NCI-H774 (cell line): ENCODE measurements at regions not wholly inside any gene's neighbourhood (a gene's known extent, or its start where the extent isn't known, plus 50 kb on each side); places are given as distances from the start of the nearest gene placed in this dataset.

ENCODE experiments used
- DNase-seq: peaks from one replicate; lab custom pipeline; 2025; lab: John Stamatoyannopoulos, UW

GRCh38 chr1:193593147-193593885 lies 406.9 kb upstream of the B3GALT2 start:
- no peak for DNase-seq

- no peak for DNase-seq
Measured at GRCh38 chr1:193592317-193592716, 405.9 kb upstream of the B3GALT2 start.

GRCh38 chr1:193590102-193590501 lies 403.7 kb upstream of the B3GALT2 start:
- DNase-seq = no peak

GRCh38 chr1:193589597-193590040 lies 403.2 kb upstream of the B3GALT2 start:
- no peak for DNase-seq

GRCh38 chr1:193588311-193589082 lies 402.1 kb upstream of the B3GALT2 start:
- no peak for DNase-seq

GRCh38 chr1:193584731-193585239 lies 398.4 kb upstream of the B3GALT2 start:
- no peak for DNase-seq

GRCh38 chr1:193581341-193581740 lies 394.9 kb upstream of the B3GALT2 start:
- DNase-seq = no peak

- no peak for DNase-seq
Measured at GRCh38 chr1:193580419-193580818, 394.0 kb upstream of the B3GALT2 start.

- DNase-seq = no peak
Measured at GRCh38 chr1:193579323-193579722, 392.9 kb upstream of the B3GALT2 start.

- no peak for DNase-seq
Measured at GRCh38 chr1:193574913-193575312, 388.5 kb upstream of the B3GALT2 start.

- no peak for DNase-seq
Measured at GRCh38 chr1:193569983-193570269, 383.5 kb upstream of the B3GALT2 start.

- DNase-seq = no peak
Measured at GRCh38 chr1:193569096-193569982, 382.9 kb upstream of the B3GALT2 start.

GRCh38 chr1:193568512-193568911 lies 382.1 kb upstream of the B3GALT2 start:
- DNase-seq = no peak

GRCh38 chr1:193567937-193568336 lies 381.5 kb upstream of the B3GALT2 start:
- DNase-seq = no peak

- DNase-seq = no peak
Measured at GRCh38 chr1:193566735-193567134, 380.3 kb upstream of the B3GALT2 start.

- no peak for DNase-seq
Measured at GRCh38 chr1:193565971-193566577, 379.7 kb upstream of the B3GALT2 start.

GRCh38 chr1:193562121-193562520 lies 375.7 kb upstream of the B3GALT2 start:
- DNase-seq = no peak

- no peak for DNase-seq
Measured at GRCh38 chr1:193558491-193559028, 372.1 kb upstream of the B3GALT2 start.

GRCh38 chr1:193555662-193556441 lies 369.4 kb upstream of the B3GALT2 start:
- no peak for DNase-seq

- DNase-seq = no peak
Measured at GRCh38 chr1:193553564-193553963, 367.2 kb upstream of the B3GALT2 start.

- no peak for DNase-seq
Measured at GRCh38 chr1:193552274-193552673, 365.9 kb upstream of the B3GALT2 start.
